ENCODE measurements at regions not wholly inside any gene's neighbourhood (a gene's known extent, or its start where the extent isn't known, plus 50 kb on each side); places are given as distances from the start of the nearest gene placed in this dataset.

DNA sequence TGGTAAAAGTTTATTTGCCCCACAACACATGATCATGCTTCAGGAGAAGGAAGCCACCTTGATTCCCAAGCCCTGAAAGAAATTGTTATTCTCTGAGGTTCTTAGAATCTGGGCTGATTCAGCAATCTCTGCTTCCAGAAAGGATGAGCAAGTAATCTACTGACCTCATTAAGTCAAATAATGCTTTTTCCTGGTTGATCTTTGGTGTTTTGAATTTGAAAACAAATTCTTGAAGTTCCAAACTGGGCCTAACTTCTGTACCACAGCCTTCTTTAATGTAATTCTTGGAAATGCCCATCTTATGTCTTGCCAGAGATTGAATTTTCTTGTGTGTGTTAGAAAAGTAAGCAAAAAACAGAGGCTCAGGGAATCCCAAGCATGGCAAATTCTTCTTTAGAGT, 319.2 kb upstream of the DDHD1 start:
- intact Hi-C loops (cut with micrococcal nuclease) = no loop called here

DNA sequence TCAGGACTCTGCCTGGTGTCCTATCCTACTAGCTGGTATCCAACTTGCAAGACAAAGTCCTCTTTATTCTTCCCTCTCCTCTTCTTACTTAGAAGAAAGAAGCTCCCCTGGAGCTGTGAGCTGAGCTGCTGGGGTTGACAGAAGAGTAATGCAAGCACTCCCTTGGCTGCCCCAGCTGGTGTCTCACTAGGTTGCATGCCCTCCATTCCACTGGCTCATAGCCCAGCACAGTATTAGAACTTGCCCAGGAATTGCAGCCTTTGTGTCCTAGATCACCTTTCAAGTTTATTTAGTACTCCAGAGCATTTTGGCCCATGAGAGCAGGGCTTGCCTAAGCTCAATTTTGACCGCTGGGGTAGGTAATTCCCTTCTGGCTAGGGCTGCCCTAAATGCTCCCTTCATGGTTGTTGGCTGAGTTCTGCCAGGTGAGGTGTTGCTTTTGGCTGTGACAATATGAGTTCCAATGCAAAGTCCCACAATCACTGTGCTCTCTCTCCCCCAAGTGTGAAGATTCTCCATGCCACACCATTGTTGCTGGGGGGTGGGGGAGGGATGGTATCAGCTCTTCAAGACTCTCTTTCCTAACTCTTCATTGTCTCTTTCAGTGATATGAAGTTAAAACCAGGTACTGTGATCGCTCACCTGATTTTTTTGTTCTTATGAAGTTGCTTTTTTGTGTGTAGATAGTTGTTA, 317.4 kb upstream of the DDHD1 start:
- intact Hi-C loops (cut with micrococcal nuclease) = no loop called here

DNA sequence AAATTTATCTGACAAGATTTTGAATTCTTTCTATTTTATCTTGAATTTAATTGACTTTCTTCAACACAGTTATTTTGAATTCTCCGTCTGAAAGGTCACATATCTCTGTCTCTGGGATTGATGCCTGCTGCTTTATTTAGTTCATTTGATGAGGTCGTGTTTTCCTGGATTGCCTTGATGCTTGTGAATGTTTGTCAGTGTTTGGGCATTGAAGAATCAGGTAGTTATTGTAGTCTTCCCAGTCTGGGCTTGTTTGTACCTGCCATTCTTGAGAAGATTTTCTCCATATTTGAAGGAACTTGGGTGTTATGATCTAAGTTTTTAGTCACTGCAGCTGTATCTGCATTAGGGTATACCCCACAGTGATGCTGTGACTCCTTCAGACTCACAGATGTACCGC, 315.8 kb upstream of the DDHD1 start:
- intact Hi-C loops (cut with micrococcal nuclease) = no loop called here

DNA sequence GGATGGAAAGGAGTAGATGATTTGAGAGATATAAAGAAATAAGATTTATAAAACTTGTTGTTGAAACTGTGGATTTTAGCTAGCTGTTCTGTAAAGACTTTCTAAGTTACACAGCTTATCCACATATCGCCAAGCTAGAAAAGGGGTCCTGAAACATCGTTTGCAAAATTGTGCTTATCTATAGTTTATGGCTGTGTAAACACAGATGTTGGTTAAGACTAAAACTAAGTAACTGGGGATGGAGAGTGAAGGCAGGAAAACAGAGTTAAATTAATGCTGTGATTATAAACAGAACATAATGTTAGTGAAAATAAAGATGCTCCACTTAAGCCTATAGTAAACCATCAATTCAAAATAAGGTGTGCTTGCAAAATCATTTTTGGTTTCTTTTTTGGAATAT, 311.3 kb upstream of the DDHD1 start:
- intact Hi-C loops (cut with micrococcal nuclease) = loop anchor here (5.0 kb wide), 1 partner anchor 53 kb away; no protein-coding TSS in a partner anchor

DNA sequence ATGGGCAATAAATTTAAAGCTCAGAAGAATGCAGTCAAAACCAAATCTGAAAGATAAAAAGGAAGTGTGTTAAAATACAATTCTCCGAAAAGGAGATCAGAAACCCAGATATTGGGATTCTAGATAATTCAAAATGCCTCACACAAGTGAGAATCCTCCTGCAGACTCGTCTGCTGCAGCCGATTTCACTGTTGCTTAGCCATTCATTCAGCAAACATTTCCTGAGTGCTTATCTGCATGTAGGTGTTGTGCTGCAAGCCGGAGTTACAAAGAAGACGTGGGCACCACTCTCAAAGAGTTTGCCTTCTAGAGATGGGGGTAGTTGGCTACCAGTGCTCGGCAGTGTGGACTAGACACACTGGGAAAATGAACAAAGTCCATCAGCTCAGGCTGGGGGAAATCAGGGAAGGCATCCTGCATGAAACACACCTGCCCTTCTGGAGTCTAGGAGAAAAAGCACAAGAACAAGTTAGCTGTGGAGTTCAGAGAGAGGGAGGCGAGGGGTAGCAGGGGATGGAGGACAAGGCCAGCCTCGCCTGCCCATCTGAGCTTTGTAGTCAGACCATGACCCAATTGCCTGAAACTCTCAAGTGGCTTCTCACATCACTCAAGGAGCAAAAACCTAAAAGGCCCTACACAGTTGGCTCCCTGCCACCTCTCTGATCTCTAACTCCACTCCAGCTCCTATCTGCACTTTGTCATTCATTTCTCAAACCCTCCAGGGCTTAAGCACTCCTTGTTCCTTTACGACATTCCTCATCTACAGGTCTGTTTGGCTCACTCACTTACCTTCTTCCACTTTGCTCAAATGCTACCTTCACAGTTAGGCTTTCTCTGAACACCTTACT, 310.0 kb upstream of the DDHD1 start:
- intact Hi-C loops (cut with micrococcal nuclease) = loop anchor here (5.0 kb wide), 1 partner anchor 54 kb away; no protein-coding TSS in a partner anchor

DNA sequence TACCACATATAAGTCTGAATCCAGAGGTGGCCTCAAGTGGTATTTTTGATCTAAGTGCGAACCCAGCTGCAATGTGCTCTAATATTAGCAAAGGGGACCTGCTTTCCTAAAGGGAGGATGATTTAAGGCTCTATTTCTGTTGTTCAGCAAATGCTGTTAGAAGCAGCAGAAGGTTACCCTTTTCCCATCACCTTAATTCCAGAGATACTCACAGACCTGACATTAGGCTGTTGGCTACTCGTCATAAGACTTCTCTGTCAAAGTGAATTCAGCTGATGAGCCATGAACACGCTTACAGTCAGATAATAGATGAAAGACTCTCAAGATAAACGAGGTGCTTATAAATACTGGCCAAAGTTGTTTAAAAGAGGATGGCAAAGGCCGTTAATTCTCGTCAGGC, 308.7 kb upstream of the DDHD1 start:
- intact Hi-C loops (cut with micrococcal nuclease) = loop anchor here (5.0 kb wide), 1 partner anchor 55 kb away; no protein-coding TSS in a partner anchor

DNA sequence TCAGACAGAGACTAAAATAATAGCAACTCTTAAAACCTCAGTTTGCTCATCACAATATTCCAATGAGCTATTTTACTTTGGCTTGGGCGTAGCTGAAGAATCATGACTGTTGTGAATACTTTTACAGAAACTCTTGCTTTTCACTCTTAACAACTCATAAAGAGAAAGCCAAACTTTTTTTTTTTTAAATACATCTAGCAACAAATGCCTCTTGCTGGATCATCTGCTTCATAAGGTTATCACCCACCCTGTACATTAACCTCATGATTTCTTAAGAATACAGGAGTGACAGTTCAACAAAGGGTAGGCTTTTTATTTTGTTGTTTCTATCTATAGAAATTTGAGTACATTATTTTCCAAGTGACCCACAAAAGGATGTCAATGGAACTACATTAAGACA, 307.4 kb upstream of the DDHD1 start:
- intact Hi-C loops (cut with micrococcal nuclease) = loop anchor here (5.0 kb wide), 1 partner anchor 57 kb away; no protein-coding TSS in a partner anchor

DNA sequence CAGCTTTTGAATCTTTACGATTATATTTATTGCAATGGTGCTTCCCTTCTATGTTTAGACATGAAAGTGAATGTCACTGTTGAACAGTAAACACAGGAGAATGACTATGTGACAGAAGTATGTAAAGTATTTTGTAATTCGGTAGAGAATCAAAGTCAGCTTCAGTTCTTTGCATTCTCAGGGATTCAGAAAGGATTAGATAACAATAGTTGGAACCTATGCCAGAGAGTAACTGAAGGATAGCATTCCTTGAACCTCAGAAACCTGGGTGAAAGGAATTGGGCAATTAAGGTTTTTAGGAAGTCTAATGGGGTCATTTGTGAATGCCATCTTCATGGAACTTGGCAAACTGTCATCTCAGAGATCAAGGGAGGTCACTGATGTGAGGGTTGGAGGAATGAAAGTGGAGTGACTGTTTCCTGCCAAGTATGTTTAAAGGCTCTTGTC, 305.3 kb upstream of the DDHD1 start:
- intact Hi-C loops (cut with micrococcal nuclease) = no loop called here

DNA sequence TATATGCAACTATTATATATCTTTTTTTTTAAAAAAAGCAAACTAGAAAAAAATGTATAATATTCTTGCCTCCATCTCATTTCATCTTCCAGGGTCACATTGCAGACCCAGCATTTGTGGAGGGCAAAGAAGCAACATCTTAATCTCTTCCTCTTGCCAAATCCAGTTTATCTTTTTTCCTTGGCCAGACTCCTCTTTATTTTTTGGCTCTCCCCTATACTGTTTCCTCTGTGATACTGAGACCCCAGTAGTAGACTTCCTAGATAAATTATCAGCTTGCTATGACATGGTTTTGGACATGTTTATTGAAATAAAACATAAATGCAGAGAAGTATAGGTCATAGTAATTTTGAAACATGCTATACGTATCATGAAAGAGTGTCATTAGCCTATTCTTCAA, 303.8 kb upstream of the DDHD1 start:
- intact Hi-C loops (cut with micrococcal nuclease) = no loop called here

DNA sequence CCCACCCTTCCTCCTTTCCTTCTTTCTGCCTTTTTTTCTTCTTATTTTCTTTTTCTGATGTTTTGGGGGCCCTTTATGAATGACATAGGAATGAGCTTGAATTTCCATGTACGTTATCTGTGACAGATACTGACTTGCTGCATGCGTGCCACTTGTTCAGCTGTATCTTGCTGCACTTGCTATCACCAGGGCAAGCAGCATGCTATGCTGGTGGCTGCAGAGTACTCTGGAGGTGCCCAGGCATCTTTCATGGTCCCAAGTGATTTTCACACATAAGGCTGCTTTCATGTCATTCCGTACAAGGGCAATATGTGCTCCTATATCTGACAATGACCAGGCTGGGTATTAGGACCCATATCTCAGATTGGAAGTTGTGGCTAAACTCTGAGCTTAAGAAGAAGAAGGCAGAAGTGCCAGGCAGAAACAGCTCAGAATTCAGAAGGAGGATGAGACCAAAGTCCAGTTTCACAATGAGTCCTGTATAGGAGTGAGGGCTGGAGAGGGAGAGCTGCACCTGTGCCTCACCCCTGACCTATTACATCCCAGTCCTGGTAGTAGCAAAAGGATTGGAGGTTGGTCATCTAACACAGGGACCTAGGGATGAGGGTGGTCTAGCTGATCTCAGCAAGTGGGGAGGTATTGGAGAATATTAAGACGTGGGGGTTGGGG, 299.0 kb upstream of the DDHD1 start:
- intact Hi-C loops (cut with micrococcal nuclease) = no loop called here

DNA sequence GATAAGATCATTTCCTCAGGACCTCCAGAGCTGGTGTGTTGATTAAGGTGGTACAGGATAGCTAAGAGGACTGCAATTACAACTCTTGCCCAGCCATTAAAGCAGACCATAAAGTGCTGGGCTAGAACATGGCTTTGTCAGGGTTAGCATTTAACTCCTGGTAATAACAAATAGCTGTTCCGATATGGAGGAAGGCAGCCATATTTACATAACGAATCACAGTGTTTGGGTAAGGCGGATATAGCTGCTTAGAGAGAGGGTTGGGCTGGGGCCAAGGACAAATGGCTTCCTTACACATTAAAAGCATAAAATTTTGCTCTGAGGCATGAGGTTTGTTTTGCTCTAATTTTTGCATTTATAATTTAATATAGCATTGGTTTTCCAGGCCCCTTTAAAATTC, 297.7 kb upstream of the DDHD1 start:
- intact Hi-C loops (cut with micrococcal nuclease) = no loop called here

DNA sequence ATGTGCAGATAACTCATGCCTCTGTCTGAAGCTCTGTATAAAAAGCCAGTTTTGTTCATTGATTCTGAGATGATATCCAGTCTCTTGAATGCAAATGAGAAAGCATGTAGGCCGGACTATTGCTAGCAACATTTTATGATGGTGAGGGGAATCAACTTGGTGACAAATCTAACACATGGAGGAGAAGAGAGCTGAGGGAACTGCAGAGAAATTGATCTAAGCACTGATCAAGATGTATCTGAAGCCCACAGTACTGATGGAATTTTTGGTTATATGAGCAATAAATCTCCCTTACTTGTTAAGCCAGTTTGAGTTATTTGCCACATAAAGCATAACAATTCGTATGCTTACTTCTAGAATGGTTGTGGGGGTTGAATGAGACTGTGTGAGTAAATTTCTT, 295.6 kb upstream of the DDHD1 start:
- intact Hi-C loops (cut with micrococcal nuclease) = no loop called here

DNA sequence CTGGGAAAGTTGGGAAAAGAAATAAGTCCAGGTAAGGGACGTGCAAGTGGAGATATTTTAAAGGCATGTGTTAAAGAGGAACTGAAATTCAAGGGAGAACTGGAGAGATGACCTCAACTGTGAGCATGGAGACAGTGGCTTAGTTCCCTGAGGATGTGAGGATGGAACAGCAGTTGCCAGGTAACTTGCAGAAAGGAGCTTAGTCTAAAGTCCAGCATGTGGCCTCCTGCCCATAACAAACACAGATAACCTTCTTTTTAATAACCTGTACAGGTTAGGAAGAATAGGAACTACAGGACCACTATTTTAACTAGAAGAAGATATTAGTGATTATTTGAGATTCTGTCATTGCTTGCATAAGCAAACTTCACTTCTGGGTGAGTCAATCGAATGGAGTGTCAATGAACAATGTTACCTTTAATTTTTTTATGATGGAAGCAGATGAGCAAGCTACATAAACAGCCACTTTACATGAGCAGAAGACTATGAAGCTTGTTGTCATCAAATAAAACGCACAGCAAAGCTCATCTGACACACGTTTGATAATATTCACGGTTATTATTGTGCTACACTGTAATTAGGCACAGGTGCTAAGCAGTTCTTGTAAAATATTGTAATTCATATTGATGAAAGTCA, 291.7 kb upstream of the DDHD1 start:
- intact Hi-C loops (cut with micrococcal nuclease) = no loop called here

DNA sequence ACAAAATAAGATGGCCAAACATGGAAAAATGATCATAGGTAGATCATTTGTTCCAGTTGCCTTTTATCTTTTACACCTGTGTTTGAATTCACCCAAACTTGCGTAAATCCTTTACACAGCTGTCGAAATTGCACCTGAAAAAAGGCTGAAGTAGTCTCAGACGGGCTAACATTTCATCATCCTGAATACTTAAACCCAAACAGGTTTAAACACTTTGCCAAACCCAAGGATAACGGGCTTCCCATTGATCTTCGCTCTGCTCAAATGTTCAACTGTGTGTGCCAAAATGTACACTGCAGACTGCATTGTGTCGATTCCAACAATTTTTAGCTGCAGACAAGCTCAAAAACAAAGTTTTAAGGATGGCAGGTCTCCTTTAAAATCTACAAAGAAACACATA, 288.7 kb upstream of the DDHD1 start:
- intact Hi-C loops (cut with micrococcal nuclease) = no loop called here

DNA sequence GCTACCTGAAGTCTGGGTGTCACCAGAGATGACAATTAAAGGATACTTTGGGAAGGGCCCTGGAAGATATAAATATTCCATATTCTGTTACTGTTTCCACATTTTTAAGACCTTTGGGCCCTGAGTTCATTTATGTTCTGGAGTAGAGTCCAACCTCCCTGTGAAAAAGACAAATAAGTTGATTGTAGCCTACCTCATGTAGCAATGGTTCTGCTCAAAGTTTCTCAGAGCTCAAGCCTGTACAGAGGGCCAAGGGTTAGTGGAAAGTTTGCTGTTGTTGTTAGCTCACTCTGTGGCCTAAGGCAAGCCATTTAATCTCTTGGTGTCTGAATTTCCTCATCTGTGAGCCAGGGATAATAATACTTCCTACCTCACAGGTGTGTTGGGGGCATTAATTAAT, 284.7 kb upstream of the DDHD1 start:
- intact Hi-C loops (cut with micrococcal nuclease) = no loop called here

DNA sequence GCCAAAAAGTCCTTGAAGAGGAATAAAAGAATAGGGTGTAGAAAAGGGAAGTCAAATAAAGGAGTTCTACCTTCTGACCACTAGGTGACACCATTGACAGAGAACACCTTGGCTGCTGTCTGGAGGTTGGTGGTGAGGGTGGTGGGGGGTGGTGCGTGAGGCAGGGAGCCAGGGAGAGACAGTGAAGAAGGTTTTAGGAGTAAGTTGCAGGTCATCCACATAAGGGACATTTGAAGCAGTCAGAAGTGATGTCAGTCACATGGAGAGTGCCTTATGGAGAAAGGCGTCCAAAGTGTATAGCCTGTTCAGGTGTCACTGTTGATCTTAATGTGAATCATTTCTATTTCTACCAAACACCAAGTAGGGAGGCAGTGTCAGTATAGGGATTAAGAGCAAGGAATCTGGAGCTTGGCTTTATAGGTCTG, 279.3 kb upstream of the DDHD1 start:
- intact Hi-C loops (cut with micrococcal nuclease) = loop anchor here (1.0 to 5.0 kb wide), 2 partner anchors 742 to 915 kb away; no protein-coding TSS in a partner anchor

DNA sequence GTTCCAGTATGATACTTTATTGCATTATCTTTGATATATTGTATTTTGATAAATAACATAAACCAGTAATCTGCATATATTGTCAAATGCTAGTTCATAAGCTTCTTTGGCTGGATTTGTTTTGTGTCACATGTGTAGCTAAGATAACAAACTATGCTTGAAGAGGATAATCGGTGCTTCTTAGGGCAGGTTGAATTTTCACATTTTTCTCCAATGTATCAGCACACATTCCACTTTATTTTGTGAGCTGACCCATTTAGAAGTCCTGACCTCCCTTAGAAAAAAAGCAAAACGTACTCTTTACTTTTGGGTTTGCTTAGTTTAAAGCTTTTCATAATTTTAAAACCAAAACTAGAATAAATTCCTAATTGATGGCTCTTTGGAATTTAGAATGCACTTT, 277.7 kb upstream of the DDHD1 start:
- intact Hi-C loops (cut with micrococcal nuclease) = loop anchor here (5.0 kb wide), 1 partner anchor 916 kb away; no protein-coding TSS in a partner anchor

DNA sequence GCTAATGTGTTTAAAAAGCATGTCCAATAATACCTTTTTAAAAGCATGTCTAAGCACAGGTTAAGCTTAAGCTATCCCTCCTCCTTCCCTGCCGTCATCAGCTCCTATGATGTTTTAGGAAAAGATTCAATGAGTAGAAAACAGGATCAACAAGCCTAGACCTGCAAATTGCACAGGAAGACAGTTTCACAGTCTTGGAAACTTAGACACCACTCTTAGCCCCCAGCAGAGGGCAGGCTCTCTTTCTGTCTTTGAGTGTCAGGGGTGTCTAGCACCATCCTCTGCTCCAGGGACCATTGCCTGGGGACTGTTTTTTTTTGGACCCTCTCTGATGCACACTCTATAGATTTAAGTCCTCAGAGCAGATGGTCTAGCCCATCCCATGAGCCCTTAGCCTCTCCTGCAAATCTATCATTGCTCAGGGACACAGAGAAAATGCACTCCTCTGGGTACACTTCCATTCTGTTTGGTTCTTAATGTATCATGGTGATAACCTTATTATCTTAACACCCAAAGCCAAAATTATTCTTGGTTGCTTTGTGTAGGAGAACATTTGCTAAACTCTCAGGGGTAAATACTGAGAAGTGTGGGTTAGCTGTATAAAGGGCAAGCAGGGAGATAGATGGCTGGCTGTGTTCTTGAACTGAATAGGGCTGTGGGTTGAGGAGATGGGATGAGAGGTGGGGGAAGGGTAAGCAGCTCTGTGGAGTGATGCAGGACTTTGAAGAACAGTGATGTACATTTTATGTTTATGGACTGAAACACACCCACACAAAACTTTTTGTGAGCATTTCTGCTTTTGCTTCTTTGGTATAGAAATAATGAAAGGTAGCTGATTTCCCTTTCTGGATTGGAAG, 259.9 kb upstream of the DDHD1 start:
- intact Hi-C loops (cut with micrococcal nuclease) = no loop called here

DNA sequence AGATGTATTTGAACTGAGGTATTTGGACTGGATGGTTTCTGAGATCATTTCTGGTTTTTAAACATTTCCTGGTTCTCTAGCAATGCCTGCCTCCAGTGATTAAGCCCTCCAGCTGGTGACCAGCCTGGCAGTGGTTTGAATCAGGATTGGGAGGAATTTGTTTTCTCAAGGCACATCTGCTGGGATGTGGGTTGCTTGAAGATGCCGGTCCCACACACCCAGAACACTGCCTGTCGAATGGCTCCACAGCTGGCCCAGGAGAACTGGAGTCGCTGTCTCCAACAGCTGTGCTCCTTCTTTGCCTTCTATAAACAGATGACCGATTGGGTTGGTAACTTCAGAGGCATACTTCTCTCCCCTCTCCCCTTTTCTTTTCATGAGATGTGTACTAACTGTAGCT, 258.0 kb upstream of the DDHD1 start:
- intact Hi-C loops (cut with micrococcal nuclease) = no loop called here

DNA sequence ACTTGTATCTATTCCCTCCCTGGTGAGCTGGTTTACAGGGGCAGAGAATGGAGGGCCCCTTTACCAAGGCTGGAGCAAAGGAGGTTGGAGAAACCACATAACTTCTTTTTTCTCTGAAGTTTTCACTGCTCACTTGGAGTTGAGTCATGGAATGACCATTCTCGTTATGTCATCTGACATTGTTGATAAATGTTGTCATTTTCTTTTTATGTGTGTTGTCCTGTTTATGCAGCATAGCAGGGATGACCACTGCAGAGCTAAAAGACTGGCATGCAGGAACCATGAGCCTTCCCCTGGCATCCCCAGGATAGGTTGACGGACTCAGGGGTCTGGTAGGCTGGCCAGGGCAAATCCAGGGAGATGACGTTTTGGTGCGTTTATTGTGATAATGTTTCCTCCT, 256.8 kb upstream of the DDHD1 start:
- intact Hi-C loops (cut with micrococcal nuclease) = no loop called here

Data from T-helper 2 cell treated with Interferon-gamma antibody and Interleukin-4, amounts not matched to agents 100 ng/mL and 5 ng/mL, for 36 hours (primary cell).